ENCODE measurements at regions not wholly inside any gene's neighbourhood (a gene's known extent, or its start where the extent isn't known, plus 50 kb on each side); places are given as distances from the start of the nearest gene placed in this dataset.
"Not testable (repeated sequence)": the region's sequence is repeated elsewhere in the genome, so short reads cannot be mapped to it uniquely, and the experiment has no call there.

DNA sequence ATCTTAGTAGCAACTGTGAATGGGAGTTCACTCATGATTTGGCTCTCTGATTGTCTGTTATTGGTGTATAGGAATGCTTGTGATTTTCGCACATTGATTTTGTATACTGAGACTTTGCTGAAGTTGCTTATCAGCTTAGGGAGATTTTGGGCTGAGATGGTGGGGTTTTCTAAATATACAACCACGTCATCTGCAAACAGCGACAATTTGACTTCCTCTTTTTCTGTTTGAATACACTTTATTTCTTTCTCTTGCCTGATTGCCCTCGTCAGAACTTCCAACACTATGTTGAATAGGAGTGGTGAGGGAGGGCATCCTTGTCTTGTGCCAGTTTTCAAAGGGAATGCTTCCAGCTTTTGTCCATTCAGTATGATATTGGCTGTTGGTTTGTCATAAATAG, 1883.1 kb upstream of the TENM3 start:
- DNase-seq: not testable (repeated sequence)

- DNase-seq: no peak
Observed at GRCh38 chr4:180363815-180364214, 1879.4 kb upstream of the TENM3 start.

DNA sequence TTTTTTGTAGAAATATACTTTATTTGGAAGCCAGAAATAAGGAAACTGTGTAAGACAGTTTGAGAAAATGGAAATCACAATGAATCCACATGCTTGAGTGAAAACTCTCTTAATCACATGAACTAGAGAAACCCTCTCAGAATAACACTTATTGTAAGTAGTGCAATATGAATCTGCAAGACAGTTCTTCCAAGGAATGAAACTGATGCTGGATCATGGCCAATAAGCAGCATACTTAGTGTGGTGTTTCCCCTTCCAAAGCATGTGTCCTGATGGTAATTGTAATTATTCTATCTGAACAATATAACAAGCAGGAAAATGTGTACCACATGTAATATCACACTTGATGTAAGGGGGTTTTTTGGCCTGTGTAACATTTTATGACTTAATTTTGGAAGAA, 1870.5 kb upstream of the TENM3 start:
- no peak for DNase-seq

DNA sequence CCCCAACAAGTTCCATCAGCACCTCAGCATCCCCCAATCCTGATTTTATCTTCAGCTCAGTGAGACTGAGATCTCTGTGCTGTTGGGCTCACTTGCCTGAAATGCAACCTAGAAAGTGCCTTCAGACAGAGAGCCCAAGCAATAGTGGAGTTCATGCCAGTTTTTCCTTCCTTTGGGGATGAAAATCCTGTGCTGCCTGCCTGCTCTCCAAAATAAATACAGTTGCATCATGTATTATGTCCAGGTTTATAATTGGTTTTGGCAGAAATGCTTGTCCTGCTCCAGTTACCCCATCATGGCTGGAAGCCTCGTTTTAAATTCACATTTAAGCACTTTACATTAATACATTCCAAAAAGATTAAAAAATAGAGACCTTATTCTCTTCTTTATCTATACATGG, 1865.5 kb upstream of the TENM3 start:
- DNase-seq: no peak

DNA sequence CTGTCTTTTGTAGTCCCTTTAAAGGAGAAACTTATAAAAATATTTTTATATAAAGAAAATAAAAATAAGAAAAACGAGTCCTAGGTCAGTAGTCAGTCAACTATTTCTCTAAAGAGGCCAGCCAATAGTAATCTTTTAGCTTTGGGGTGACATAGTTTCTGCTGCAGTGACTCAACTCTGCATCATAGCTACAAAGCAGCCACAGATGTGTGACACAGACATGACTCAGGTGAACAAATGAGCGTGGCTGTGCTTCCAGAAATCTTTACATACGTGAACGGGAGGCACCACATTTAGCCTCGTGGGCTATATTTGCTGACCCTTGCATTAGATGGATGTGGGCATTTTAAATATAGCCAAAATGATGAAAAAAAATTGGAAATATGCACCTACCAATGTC, 1862.5 kb upstream of the TENM3 start:
- no peak for DNase-seq

GRCh38 chr4:180391613-180392012, 1851.6 kb upstream of the TENM3 start:
- DNase-seq: no peak

DNA sequence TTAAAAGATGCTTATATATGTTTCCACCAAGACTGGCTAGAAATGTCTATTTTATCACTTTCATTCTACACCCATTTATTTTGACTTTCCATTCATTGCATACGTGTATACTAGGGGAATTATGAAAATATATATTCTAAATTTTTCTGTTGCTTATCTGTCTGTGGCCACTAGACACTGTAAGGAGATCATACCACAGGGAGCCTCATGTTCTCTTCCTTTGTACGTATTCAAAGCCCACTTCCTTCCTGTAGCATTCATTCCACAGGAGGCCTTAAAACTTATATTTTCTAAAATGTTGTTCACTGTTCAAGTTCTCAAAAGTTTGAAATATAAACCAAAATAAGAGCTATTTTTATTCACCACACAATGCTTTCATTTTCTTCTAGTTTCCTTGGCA, 1848.9 kb upstream of the TENM3 start:
- no peak for DNase-seq

DNA sequence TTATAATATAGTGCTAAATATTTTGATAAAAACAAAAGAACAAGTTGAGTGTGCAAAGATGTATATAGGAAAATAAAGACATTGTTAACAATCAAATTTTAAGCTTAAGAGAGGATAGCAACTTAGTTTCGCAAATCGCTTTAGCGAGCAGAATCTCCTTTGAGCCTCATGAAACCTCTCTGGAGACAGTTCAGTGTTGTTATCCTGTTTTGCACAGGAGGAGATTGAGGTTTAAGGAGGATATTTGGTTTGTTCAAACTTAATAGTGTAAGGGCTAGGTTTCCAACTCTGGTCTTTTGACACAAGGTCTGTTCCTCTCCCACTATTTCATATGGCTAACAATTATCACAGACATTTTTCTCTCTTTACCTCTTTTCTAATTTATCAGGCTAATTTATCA, 1848.5 kb upstream of the TENM3 start:
- DNase-seq: no peak

GRCh38 chr4:180398564-180398963, 1844.6 kb upstream of the TENM3 start:
- DNase-seq: no peak

DNA sequence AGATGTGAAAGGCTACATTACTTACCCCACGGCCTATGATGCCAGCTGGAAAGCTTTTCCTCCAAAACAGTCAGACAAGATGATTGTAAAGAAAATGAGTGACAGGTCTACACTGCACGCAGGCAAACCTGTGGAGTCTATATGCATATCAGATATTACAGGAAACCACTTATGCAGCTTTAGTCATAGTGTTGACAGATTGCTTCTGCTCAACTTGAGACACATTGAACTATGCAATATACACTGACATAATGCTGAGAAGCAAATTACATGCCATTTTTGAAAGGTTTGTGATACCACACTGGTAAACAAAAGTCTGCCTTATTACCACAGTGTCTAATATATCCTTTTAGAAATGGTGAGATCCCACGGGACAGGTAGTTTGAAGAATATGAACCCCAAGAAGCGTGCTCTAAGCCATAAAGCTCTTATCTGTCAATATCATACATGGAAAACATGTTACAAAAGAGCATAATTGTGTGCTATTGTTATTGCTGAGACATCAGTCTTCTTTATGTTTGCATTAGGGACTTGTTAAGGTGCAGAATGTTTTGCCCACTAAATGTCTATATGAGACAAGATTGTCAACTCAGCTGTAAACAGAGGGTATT, 1835.8 kb upstream of the TENM3 start:
- no peak for DNase-seq

DNA sequence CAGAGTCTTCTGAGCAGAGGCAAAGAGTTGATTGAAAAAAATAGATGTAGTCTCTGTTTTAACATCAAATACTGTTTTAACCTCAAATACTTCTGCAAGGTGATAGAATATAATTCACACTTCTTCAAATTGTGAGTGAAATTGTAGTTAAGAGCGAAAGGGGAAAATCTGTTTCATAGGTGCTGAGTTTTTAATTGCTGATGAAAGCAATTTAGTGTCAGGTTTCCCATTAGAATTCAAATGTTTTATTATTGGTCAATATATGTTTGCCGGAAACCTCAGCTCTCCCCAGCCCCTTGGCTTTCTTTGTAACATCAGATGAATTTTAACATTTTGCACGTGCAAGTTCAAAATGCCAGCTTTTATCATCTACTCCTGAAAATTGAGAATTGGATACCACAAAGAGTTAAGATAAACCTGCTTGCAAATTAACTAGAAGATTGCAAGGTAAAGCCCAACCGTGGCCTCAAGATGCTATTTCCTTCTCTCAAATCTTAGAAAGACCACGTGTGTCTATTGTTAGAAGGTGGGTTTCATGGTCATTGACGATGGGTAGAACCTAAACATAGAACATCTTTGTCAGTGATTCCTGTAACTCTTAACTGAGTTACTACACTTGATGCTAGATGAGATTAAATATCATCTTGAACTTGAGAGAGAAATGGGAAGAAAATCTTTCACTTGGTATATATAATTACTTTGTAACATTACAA, 1824.2 kb upstream of the TENM3 start:
- DNase-seq: no peak

DNA sequence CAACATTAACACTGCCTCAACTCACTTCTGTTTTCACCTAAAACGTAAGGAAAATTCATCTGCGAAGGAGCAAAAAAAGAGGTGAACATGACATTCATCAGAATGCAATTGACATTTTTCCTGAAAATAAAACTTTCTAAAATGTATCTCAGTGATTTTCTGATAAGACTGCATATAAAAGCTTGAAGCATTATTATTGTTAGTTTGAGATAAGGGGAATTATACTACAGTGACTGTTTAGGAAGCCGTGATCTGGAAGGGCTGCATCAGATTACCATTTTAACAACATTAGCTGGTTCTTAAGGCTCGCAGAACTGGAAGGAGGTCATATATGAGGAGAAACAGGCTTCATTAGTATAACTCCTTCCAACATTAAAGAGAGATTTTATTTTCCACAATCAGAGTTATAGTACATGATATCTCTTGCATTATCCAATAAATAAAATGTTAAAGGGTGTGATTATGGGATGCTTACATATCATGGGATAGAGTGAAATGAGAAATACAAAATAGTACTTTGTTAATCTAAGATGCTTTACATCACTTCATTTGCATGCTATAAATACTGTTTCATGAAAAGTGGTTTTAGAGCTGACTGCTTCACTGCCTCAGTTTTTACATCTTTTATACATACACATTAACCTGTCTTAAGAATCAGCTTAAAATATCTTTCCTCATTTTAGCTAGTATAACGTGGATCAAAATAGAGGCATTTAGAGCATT, 1820.1 kb upstream of the TENM3 start:
- DNase-seq: no peak

- no peak for DNase-seq
Observed at GRCh38 chr4:180423712-180424057, 1819.5 kb upstream of the TENM3 start.

DNA sequence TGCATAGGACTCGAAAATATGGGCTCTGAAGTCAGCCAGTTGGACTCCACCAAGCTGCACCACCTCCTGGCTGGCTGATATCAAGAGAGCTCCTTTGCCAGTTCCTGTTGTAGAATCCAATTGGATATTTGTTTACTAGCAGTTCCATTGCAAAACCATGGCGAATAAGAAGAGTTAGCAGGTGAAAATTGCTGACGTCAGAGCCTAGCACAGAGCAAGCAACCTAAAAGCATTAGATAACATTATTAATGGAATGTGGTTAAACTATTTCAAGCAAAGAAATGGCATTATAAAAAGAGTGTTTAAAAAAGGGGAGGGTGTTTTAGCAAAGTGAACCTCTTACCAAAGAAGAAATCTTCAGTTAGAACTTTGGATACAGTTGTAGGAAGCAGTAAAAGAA, 1816.3 kb upstream of the TENM3 start:
- no peak for DNase-seq

DNA sequence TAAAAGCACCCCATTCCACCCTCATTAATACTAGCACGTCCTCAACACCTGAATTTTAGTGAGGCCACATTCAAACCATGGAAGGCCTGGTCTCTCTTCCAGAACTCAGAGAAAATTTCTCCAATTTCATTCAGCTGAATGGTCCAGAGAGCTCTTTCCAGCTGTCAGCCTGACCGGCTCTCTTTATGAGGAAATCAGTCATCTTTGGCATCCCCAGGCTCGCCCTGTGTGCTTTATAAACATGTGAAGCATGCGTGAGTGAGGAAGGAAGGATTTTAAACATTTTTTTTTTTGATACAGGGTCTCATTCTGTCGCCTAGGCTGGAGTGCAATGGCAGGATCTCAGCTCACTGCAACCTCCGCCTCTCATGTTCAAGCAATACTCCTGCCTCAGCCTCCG, 1812.9 kb upstream of the TENM3 start:
- DNase-seq: no peak

GRCh38 chr4:180434131-180434895, 1808.9 kb upstream of the TENM3 start:
- no peak for DNase-seq

GRCh38 chr4:180436361-180436760, 1806.8 kb upstream of the TENM3 start:
- no peak for DNase-seq

- DNase-seq: no peak
Observed at GRCh38 chr4:180437601-180438000, 1805.6 kb upstream of the TENM3 start.

GRCh38 chr4:180448306-180448705, 1794.9 kb upstream of the TENM3 start:
- no peak for DNase-seq

DNA sequence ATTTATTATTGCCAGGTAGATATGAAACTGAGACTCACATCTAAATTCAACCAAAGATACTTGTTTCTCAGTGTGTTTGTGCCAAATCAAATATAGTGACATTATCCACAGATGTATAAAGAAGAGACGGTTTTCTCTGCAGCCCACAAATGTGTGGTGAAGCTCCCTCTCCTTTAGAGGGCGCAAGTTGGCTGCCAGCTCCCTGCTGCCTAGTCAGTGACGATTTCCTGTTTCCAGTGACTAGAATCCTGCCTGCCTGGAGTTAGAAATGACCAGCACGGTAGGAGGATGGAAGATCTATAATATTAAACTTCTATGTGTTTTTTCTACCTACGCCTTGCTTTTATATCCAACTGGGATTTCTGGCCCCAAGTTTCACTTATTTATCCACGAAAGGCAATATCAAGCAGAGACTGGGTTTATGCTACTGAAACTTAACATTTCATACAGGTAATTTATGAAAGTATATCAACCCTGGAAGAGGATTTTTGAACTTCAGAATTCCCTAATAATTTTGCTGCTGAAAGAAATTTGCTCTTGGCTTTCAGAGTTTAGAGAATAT, 1793.7 kb upstream of the TENM3 start:
- no peak for DNase-seq

DNA sequence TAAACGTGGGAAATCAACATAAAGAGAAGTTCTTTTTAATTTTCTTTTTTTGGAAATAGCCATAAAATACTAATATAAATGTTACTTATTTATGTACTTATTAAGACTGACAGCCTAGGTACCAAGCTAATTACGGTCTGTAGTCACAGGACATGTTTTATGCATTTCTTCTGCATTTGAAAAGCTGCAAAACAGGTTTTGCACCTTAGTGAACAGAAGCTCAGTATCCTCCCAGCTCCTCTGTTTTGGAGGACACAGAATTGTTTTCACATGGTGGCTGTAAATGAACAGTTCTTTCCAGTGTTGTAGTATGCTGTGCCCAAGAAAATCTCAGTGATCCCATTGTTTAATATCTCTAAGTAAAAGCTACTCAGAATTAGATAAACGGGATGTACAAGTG, 1788.0 kb upstream of the TENM3 start:
- DNase-seq: no peak

DNA sequence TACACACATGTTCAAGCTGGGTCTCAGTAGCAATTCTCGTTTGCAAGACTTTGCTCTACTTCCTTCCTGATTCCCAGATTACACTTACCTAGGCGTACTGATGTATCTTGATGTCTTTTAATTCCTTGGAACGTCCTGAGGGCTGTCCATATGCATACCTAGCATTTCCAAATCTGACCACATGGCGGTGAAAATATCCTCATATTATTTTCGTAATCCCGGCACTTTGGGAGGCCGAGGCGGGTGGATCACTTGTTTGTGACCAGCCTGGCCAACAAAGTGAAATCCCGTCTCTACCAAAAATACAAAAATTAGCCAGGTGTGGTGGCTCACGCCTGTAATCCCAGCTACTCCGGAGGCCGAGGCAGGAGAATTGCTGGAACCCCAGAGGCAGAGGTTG, 1786.3 kb upstream of the TENM3 start:
- DNase-seq: no peak

DNA sequence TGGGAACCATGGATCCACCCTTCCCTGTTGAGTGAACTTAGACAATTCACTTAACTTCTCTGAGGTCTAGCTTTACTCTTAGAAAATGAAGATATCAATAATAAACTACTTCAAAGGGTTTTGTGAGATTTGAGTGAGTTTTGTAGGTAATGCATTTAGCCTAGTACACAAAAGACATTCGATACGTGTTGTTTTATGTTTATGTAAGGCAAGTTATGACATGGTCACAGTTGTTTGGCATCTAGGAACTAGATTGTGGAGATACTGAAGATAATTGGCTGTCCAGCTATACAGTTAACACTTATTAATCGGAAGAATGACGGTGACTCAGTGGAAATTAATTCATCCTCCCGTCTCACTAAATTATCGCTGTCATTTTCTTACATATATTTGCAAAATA, 1781.1 kb upstream of the TENM3 start:
- DNase-seq: no peak

Measured in stimulated activated CD4-positive, alpha-beta T cell treated with anti-CD3 and anti-CD28 coated beads, Interleukin-12 subunit alpha, Interleukin-12 subunit beta, amount 100 ng/mL, for 4 hours (primary cell).